Kidney (tissue), 13 donors: ENCODE measurements at regions not wholly inside any gene's neighbourhood (a gene's known extent, or its start where the extent isn't known, plus 50 kb on each side); places are given as distances from the start of the nearest gene placed in this dataset.

Source experiments
- DNase-seq, 5 donors: peaks; one replicate each; pipeline ENCODE4 v3.0.0-alpha.2; 2013 to 2020
- FAIRE-seq: peaks from 2 replicates; lab custom pipeline; 2012; peaks lifted over from hg19 to GRCh38; lab: Jason Lieb, UNC
- H3K27ac ChIP-seq, 2 donors: one replicate each; pipeline ENCODE4 v1.7.0; 2013; ENCODE audit warnings: low read depth in 2 of 2, low read length in 2 of 2, inconsistent platforms in 1 of 2
- H3K27me3 ChIP-seq: one replicate; pipeline ENCODE4 v1.7.1; 2013; ENCODE audit warnings: low read length, inconsistent platforms; ENCODE audit not compliant: control insufficient read depth, insufficient read depth
- H3K36me3 ChIP-seq, 3 donors: one replicate each; pipeline versions ENCODE4 v1.7.0 to v1.7.1; 2013; ENCODE audit warnings: low read length in 3 of 3, control low read depth in 1 of 3, inconsistent platforms in 1 of 3; ENCODE audit not compliant: insufficient read depth in 3 of 3, control insufficient read depth in 2 of 3
- H3K4me1 ChIP-seq, 3 donors: one replicate each; pipeline versions ENCODE4 v1.7.0 to v1.7.1; 2013; ENCODE audit warnings: low read length in 3 of 3, inconsistent platforms in 1 of 3, low read depth in 1 of 3; ENCODE audit not compliant: control insufficient read depth in 2 of 3, insufficient read depth in 2 of 3
- H3K4me3 ChIP-seq, 3 donors: one replicate each; pipeline versions ENCODE4 v1.7.0 to v1.8.1; 2013; ENCODE audit warnings: low read length in 3 of 3, control low read depth in 1 of 3, inconsistent platforms in 1 of 3
- H3K9ac ChIP-seq, 3 donors: one replicate each; pipeline versions ENCODE4 v1.7.0 to v1.7.1; 2013; ENCODE audit warnings: low read length in 3 of 3, control low read depth in 1 of 3, inconsistent platforms in 1 of 3
- H3K9me3 ChIP-seq, 3 donors: one replicate each; pipeline versions ENCODE4 v1.7.0 to v1.7.1; 2013; ENCODE audit warnings: low read length in 3 of 3, control low read depth in 1 of 3, inconsistent platforms in 1 of 3; ENCODE audit not compliant: control insufficient read depth in 2 of 3, insufficient read depth in 1 of 3
- intact Hi-C: fragments of 100-400 bp; cut with DNase I; formaldehyde crosslinking; loops from one replicate; pipeline ENCODE4 v1.11.1; 2022
- TF ChIP-seq, protein P1 (sequence below): IDR thresholded peaks from 3 replicates; pipeline ENCODE4 v1.5.1; 2012; ENCODE audit warnings: mild to moderate bottlenecking, moderate library complexity, borderline replicate concordance; ENCODE audit not compliant: insufficient read depth; ENCODE audit errors: extremely low read depth
- donor health status: control.
- donor health status: control.
- donor health status: control.
- donor health status: control.
- donor health status: control.
- donor health status: DM: yes; HTN: yes; CAD: no.
- donor health status: Normal renal cell carcinoma (clear cell type).

DNA sequence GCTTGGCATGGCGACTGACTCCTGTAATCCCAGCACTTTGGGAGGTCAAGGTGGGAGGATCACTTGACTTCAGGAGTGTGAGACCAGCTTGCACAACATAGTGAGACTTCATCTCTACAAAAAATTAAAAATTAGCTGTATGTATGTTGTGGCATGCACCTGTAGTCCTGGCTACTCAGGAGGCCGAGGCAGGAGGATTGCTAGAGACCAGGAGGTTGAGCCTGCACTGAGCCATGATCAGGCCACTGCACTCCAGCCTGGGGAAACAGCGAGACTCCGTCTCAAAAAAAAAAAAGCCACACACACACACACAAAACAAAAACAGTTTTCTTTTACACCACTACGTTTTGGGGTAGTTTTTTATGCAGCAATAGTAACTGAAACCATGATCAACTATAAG, 89.0 kb upstream of the DHX40 start:
- FAIRE-seq (no peak), DNase-seq (no peak)
- Histone ChIP-seq H3K9ac (no peak overlapping the region), H3K27me3 (no peaks in the 10 kb centered on the region), H3K36me3 (no peaks in the 10 kb centered on the region), H3K9me3 (no peaks in the 10 kb centered on the region), H3K4me3 (no peak overlapping the region), H3K27ac (no peak overlapping the region), H3K4me1 (no peaks in the 10 kb centered on the region)
- TF ChIP-seq, protein P1, sequence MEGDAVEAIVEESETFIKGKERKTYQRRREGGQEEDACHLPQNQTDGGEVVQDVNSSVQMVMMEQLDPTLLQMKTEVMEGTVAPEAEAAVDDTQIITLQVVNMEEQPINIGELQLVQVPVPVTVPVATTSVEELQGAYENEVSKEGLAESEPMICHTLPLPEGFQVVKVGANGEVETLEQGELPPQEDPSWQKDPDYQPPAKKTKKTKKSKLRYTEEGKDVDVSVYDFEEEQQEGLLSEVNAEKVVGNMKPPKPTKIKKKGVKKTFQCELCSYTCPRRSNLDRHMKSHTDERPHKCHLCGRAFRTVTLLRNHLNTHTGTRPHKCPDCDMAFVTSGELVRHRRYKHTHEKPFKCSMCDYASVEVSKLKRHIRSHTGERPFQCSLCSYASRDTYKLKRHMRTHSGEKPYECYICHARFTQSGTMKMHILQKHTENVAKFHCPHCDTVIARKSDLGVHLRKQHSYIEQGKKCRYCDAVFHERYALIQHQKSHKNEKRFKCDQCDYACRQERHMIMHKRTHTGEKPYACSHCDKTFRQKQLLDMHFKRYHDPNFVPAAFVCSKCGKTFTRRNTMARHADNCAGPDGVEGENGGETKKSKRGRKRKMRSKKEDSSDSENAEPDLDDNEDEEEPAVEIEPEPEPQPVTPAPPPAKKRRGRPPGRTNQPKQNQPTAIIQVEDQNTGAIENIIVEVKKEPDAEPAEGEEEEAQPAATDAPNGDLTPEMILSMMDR, result no peak
- intact Hi-C loops, result no loop called here

DNA sequence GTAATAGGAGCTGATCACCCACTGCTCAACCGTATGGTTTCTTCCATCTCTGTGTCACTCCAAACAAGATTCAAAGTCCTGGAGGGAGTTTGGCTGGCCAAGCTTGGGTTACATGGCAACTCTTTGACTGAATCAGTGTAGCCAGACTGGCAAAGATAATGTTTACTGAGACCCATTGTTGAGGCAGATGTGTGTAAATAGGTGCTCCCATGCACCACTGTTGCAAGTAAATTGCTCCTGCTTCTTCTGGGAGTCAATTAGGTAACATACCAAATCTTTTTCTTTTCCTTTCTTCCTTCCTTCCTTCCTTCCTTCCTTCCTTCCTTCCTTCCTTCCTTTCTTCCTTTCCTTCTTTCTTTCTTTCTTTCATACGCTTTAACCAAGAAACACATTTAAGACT, 86.3 kb upstream of the DHX40 start:
- no peak overlapping the region for H3K27ac ChIP-seq
- no peak overlapping the region for H3K4me3 ChIP-seq
- no peaks in the 10 kb centered on the region for H3K36me3 ChIP-seq
- no peaks in the 10 kb centered on the region for H3K9me3 ChIP-seq
- DNase-seq (no peak), FAIRE-seq (no peak)
- H3K27me3 ChIP-seq, result no peaks in the 10 kb centered on the region
- no peaks in the 10 kb centered on the region for H3K4me1 ChIP-seq
- intact Hi-C loops, result no loop called here
- no peak overlapping the region for H3K9ac ChIP-seq
- TF ChIP-seq, protein P1, result no peak

DNA sequence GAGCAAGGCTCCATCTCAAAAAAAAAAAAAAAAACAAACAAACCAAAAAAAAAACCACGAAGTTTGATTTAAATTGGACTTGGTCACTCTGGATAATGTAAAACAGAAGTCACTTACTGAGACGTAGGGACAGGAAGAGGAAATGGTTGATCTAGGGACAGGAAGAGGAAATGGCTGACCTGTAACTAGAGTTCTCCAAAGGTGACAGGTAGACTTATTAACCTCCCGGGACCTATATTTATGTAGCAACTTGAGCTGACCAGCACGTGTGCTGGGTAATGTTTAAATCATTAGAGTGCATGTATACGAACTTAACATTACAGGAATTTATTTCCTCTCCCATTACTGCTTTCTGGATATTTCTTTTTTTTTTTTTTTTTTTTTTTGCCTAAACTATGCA, 81.5 kb upstream of the DHX40 start:
- no peaks in the 10 kb centered on the region for H3K36me3 ChIP-seq
- H3K27me3 ChIP-seq, result no peaks in the 10 kb centered on the region
- intact Hi-C loops, result no loop called here
- no peaks in the 10 kb centered on the region for H3K4me1 ChIP-seq
- TF ChIP-seq, protein P1, result no peak
- H3K9me3 ChIP-seq, result no peaks in the 10 kb centered on the region
- H3K27ac ChIP-seq, result no peak overlapping the region
- FAIRE-seq (no peak), DNase-seq (peak in 2 of 5 donors; percentile 71 to 78)
- no peak overlapping the region for H3K4me3 ChIP-seq
- no peak overlapping the region for H3K9ac ChIP-seq

DNA sequence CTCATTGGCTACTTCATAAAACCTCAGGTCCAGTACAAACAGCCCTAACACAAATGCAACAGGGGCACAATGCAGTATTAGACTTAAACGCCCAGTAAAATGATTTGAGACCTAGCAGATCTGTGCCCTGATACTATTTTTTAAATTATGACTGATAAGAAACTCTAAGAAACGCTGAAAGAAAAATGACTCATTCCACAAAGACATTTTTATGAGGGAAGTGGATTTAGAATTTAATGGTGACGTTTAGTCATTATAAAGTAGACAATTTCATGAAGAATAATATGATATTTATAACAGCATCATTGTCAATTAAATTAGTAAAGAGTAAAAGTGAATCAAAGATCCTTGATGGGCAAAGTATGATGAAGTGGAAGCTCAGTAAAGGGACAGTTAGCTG, 80.4 kb upstream of the DHX40 start:
- FAIRE-seq, result no peak
- intact Hi-C loops, result no loop called here

More for the DNA sequence above, 80.4 kb upstream of the DHX40 start:
- Histone ChIP-seq H3K4me3 (no peak overlapping the region), H3K4me1 (no peaks in the 10 kb centered on the region), H3K27me3 (no peaks in the 10 kb centered on the region), H3K36me3 (no peaks in the 10 kb centered on the region), H3K9me3 (no peaks in the 10 kb centered on the region), H3K9ac (no peak overlapping the region), H3K27ac (no peak overlapping the region)
- TF ChIP-seq, protein P1, result no peak
- no peak for DNase-seq
